IMR-90 (cell line): ENCODE measurements at regions not wholly inside any gene's neighbourhood (a gene's known extent, or its start where the extent isn't known, plus 50 kb on each side); places are given as distances from the start of the nearest gene placed in this dataset.

ENCODE experiments used
- ATAC-seq: fragments of 200-7000 bp; cut with Tn5 transposase; 2 replicates; pipeline ENCODE4 v1.9.1; 2020; ENCODE audit warnings: low read depth, mild to moderate bottlenecking, moderate library complexity
- BruUV-seq: library from RNA; stranded (reverse); fragments of 400-500 nt; replicated peaks from 2 replicates; lab custom pipeline; 2021; lab: Mats Ljungman, UMichigan
- CTCF ChIA-PET: fragments of 300-600 bp; formaldehyde crosslinking; extraction: SDS; loops from one replicate; lab custom pipeline; 2021; ENCODE audit warnings: antibody characterized with exemption; lab: Yijun Ruan, JAX
- POLR2A ChIA-PET: fragments of 300-600 bp; sonication (Branson Sonifier 250); formaldehyde crosslinking; loops from one replicate; lab custom pipeline; 2022; ENCODE audit warnings: antibody characterized with exemption; ENCODE audit not compliant: unreplicated experiment; lab: Charles Lee
- DNase-seq: peaks from one replicate; pipeline ENCODE4 v3.0.0; 2013
- H2AFZ ChIP-seq: replicated peaks from 2 replicates; pipeline ENCODE3; 2013; ENCODE audit warnings: low read length, mild to moderate bottlenecking; ENCODE audit not compliant: poor library complexity
- H2AK5ac ChIP-seq: 2 replicates; pipeline ENCODE4 v1.6.1; 2013; ENCODE audit warnings: low read depth, low read length, inconsistent platforms
- H2AK9ac ChIP-seq: replicated peaks from 2 replicates; pipeline ENCODE3; 2013; ENCODE audit warnings: mild to moderate bottlenecking, low read depth, low read length, moderate library complexity; ENCODE audit not compliant: poor library complexity
- H2BK120ac ChIP-seq: 2 replicates; pipeline ENCODE4 v1.6.1; 2013; ENCODE audit warnings: low read depth, low read length, inconsistent platforms
- H2BK15ac ChIP-seq: 3 replicates; pipeline ENCODE4 v1.6.1; 2013; ENCODE audit warnings: low read depth, low read length, inconsistent platforms
- H2BK20ac ChIP-seq: 2 replicates; pipeline ENCODE4 v1.6.1; 2013; ENCODE audit warnings: low read depth, mild to moderate bottlenecking, inconsistent platforms, low read length, moderate library complexity
- H2BK5ac ChIP-seq: 2 replicates; pipeline ENCODE4 v1.6.1; 2013; ENCODE audit warnings: mild to moderate bottlenecking, low read depth, low read length, inconsistent platforms; ENCODE audit not compliant: poor library complexity, severe bottlenecking
- H3K14ac ChIP-seq: replicated peaks from 2 replicates; pipeline ENCODE4 v1.6.1; 2013; ENCODE audit warnings: low read depth, low read length, inconsistent platforms
- H3K18ac ChIP-seq: 2 replicates; pipeline ENCODE4 v1.6.1; 2013; ENCODE audit warnings: low read depth, low read length, control low read depth
- H3K23ac ChIP-seq: 2 replicates; pipeline ENCODE4 v1.6.1; 2013; ENCODE audit warnings: low read depth, low read length, inconsistent platforms
- H3K27ac ChIP-seq: 2 replicates; pipeline ENCODE4 v1.5.1; 2013; ENCODE audit warnings: mild to moderate bottlenecking, control low read depth, low read length; ENCODE audit not compliant: insufficient read depth
- H3K27me3 ChIP-seq: 2 replicates; pipeline ENCODE4 v1.6.1; 2013; ENCODE audit warnings: low read length; ENCODE audit not compliant: control insufficient read depth, insufficient read depth
- H3K36me3 ChIP-seq: 2 replicates; pipeline ENCODE4 v1.6.1; 2013; ENCODE audit warnings: low read length, mixed read lengths; ENCODE audit not compliant: control insufficient read depth, insufficient read depth
- H3K4ac ChIP-seq: 2 replicates; pipeline ENCODE4 v1.6.1; 2013; ENCODE audit warnings: low read depth, low read length, inconsistent platforms
- H3K4me1 ChIP-seq: 2 replicates; pipeline ENCODE4 v1.6.1; 2013; ENCODE audit warnings: low read length, mixed read lengths; ENCODE audit not compliant: control insufficient read depth, insufficient read depth
- H3K4me2 ChIP-seq: 2 replicates; pipeline ENCODE4 v1.6.1; 2013; ENCODE audit warnings: low read depth, mild to moderate bottlenecking, control low read depth, low read length, moderate library complexity
- H3K4me3 ChIP-seq: 2 replicates; pipeline ENCODE4 v1.5.1; 2013; ENCODE audit warnings: low read depth, mild to moderate bottlenecking, control low read depth, low read length, moderate library complexity; ENCODE audit not compliant: insufficient read depth
- H3K56ac ChIP-seq: 2 replicates; pipeline ENCODE4 v1.6.1; 2013; ENCODE audit warnings: low read length, inconsistent platforms; ENCODE audit not compliant: insufficient read depth; ENCODE audit errors: extremely low read depth
- H3K79me1 ChIP-seq, 2 experiments: 2 replicates each; pipeline ENCODE4 v1.6.1; 2013; ENCODE audit warnings: low read length in 2 of 2, inconsistent platforms in 1 of 2, low read depth in 1 of 2
- H3K9ac ChIP-seq: 2 replicates; pipeline ENCODE4 v1.6.1; 2013; ENCODE audit warnings: low read depth, low read length, control low read depth
- H3K9me1 ChIP-seq: 2 replicates; pipeline ENCODE4 v1.6.1; 2013; ENCODE audit warnings: low read length, inconsistent platforms; ENCODE audit not compliant: insufficient read depth
- H3K9me3 ChIP-seq: 2 replicates; pipeline ENCODE4 v1.6.1; 2013; ENCODE audit warnings: low read length; ENCODE audit not compliant: control insufficient read depth, insufficient read depth
- H4K20me1 ChIP-seq: 2 replicates; pipeline ENCODE4 v1.6.1; 2013; ENCODE audit warnings: low read length, inconsistent platforms; ENCODE audit not compliant: insufficient read depth
- H4K5ac ChIP-seq: 2 replicates; pipeline ENCODE4 v1.6.1; 2013; ENCODE audit warnings: mild to moderate bottlenecking, low read depth, low read length, control low read depth
- H4K8ac ChIP-seq, 2 experiments: 2 replicates each; pipeline ENCODE4 v1.6.1; 2013; ENCODE audit warnings: low read depth in 2 of 2, low read length in 2 of 2, control low read depth in 1 of 2, inconsistent platforms in 1 of 2
- H4K91ac ChIP-seq: 2 replicates; pipeline ENCODE4 v1.6.1; 2013; ENCODE audit warnings: low read depth, low read length, inconsistent platforms; ENCODE audit not compliant: insufficient read depth
- BHLHE40 ChIP-seq: fragments of 150-350 bp; IDR thresholded peaks from 2 replicates; pipeline ENCODE4 v1.6.1; 2016; ENCODE audit warnings: mild to moderate bottlenecking, low read depth, low read length
- CEBPB ChIP-seq: IDR thresholded peaks from 2 replicates; pipeline ENCODE4 v1.6.1; 2012; ENCODE audit warnings: low read depth, low read length, improper control_type of control experiment
- CHD1 ChIP-seq: IDR thresholded peaks from 2 replicates; pipeline ENCODE4 v1.6.1; 2012; ENCODE audit warnings: low read depth, low read length, improper control_type of control experiment
- ELK1 ChIP-seq: fragments of 150-350 bp; IDR thresholded peaks from 2 replicates; pipeline ENCODE4 v1.6.1; 2016; ENCODE audit warnings: low read depth, mild to moderate bottlenecking, low read length, moderate library complexity, borderline replicate concordance
- FOS ChIP-seq: fragments of 150-350 bp; IDR thresholded peaks from 2 replicates; pipeline ENCODE4 v1.6.1; 2016; ENCODE audit warnings: low read depth, low read length
- MAFK ChIP-seq: IDR thresholded peaks from 2 replicates; pipeline ENCODE4 v1.6.1; 2012; ENCODE audit warnings: low read depth, low read length, improper control_type of control experiment
- MAZ ChIP-seq: IDR thresholded peaks from 2 replicates; pipeline ENCODE4 v1.6.1; 2012; ENCODE audit warnings: low read depth, mild to moderate bottlenecking, low read length, improper control_type of control experiment, moderate library complexity, borderline replicate concordance
- MXI1 ChIP-seq: IDR thresholded peaks from 2 replicates; pipeline ENCODE4 v1.6.1; 2012; ENCODE audit warnings: low read depth, mild to moderate bottlenecking, low read length, moderate library complexity, borderline replicate concordance
- NFE2L2 ChIP-seq: fragments of 150-350 bp; IDR thresholded peaks from 2 replicates; pipeline ENCODE4 v1.6.1; 2016; ENCODE audit warnings: low read depth, mild to moderate bottlenecking, low read length
- POLR2A ChIP-seq: IDR thresholded peaks from 2 replicates; pipeline ENCODE4 v1.6.1; 2012; ENCODE audit warnings: mild to moderate bottlenecking, low read depth, low read length
- RAD21 ChIP-seq: IDR thresholded peaks from 2 replicates; pipeline ENCODE4 v1.6.1; 2012; ENCODE audit warnings: low read length, improper control_type of control experiment
- RCOR1 ChIP-seq: IDR thresholded peaks from 2 replicates; pipeline ENCODE4 v1.6.1; 2012; ENCODE audit warnings: mild to moderate bottlenecking, low read length, improper control_type of control experiment; ENCODE audit not compliant: insufficient replicate concordance
- RFX5 ChIP-seq: IDR thresholded peaks from 2 replicates; pipeline ENCODE4 v1.8.0; 2012; ENCODE audit warnings: low read depth, mild to moderate bottlenecking, low read length, moderate library complexity
- SMC3 ChIP-seq: fragments of 150-350 bp; IDR thresholded peaks from 2 replicates; pipeline ENCODE4 v1.6.1; 2016; ENCODE audit warnings: low read depth, mild to moderate bottlenecking, antibody characterized with exemption, low read length, moderate library complexity
- dilution Hi-C: fragments of 300-500 bp; cut with HindIII; formaldehyde crosslinking; loops from one replicate; pipeline ENCODE4 v1.14.3; 2018; ENCODE audit warnings: low sequenced_read_pairs; ENCODE audit not compliant: unreplicated experiment
- in situ Hi-C: fragments of 300-500 bp; cut with MboI; formaldehyde crosslinking; loops from 3 replicates; pipeline ENCODE4 v1.14.3; 2019; ENCODE audit warnings: low sequenced_read_pairs, inconsistent platforms, mixed read lengths
- intact Hi-C: fragments of 100-400 bp; cut with micrococcal nuclease; formaldehyde crosslinking; loops from 2 replicates; pipeline ENCODE4 v1.10.0; 2022
- TF ChIP-seq, protein P1 (sequence below): conservative IDR thresholded peaks from 2 replicates; pipeline ENCODE4 v1.5.1; 2012; ENCODE audit warnings: mild to moderate bottlenecking, low read depth, low read length, improper control_type of control experiment
- TF ChIP-seq, protein P2 (sequence below): fragments of 150-350 bp; IDR thresholded peaks from 2 replicates; pipeline ENCODE4 v1.6.1; 2017; ENCODE audit warnings: mild to moderate bottlenecking, antibody characterized with exemption, low read length, low read depth

- Histone ChIP-seq H4K20me1 (no peaks in the 10 kb centered on the region), H3K27ac (no peak overlapping the region), H3K9ac (no peak overlapping the region), H2AK5ac (no peak overlapping the region), H3K36me3 (no peaks in the 10 kb centered on the region), H2BK5ac (no peak overlapping the region), H3K9me3 (no peaks in the 10 kb centered on the region; the same call in 1 of the 2 replicates), H3K9me1 (no peaks in the 10 kb centered on the region), H4K5ac (no peak overlapping the region), H3K56ac (no peak overlapping the region), H2BK120ac (no peak overlapping the region), H2BK15ac (no peak overlapping the region), H3K18ac (no peak overlapping the region), H3K4me3 (no peak overlapping the region), H4K8ac (no peak overlapping the region), H3K14ac (no peak overlapping the region), H3K4me2 (no peak overlapping the region), H3K4me1 (no peaks in the 10 kb centered on the region), H2AK9ac (no peak overlapping the region), H2AFZ (no peak overlapping the region), H4K91ac (no peak overlapping the region), H3K79me1 (no peaks in the 10 kb centered on the region), H3K27me3 (no peaks in the 10 kb centered on the region), H3K4ac (no peak overlapping the region), H3K23ac (no peak overlapping the region), H2BK20ac (no peak overlapping the region)
- ATAC-seq (no peak), DNase-seq (no peak)
- ChIA-PET POLR2A (no interaction called here), CTCF (no interaction called here)
- intact Hi-C loops = no loop called here
- no TSS peak for BruUV-seq
- dilution Hi-C loops = no loop called here
- TF ChIP-seq SMC3 = no peak
- no peak for TF ChIP-seq FOS
- no peak for TF ChIP-seq NFE2L2
- no peak for TF ChIP-seq MAZ
- TF ChIP-seq CHD1 = no peak
- TF ChIP-seq RCOR1 = no peak
- no peak for TF ChIP-seq MXI1
- TF ChIP-seq RAD21 = no peak
- TF ChIP-seq, protein P1, sequence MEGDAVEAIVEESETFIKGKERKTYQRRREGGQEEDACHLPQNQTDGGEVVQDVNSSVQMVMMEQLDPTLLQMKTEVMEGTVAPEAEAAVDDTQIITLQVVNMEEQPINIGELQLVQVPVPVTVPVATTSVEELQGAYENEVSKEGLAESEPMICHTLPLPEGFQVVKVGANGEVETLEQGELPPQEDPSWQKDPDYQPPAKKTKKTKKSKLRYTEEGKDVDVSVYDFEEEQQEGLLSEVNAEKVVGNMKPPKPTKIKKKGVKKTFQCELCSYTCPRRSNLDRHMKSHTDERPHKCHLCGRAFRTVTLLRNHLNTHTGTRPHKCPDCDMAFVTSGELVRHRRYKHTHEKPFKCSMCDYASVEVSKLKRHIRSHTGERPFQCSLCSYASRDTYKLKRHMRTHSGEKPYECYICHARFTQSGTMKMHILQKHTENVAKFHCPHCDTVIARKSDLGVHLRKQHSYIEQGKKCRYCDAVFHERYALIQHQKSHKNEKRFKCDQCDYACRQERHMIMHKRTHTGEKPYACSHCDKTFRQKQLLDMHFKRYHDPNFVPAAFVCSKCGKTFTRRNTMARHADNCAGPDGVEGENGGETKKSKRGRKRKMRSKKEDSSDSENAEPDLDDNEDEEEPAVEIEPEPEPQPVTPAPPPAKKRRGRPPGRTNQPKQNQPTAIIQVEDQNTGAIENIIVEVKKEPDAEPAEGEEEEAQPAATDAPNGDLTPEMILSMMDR = no peak
- TF ChIP-seq RFX5 = no peak
- no peak for TF ChIP-seq CEBPB
- no peak for TF ChIP-seq ELK1
- TF ChIP-seq MAFK = no peak
- no peak for TF ChIP-seq POLR2A
- TF ChIP-seq, protein P2, sequence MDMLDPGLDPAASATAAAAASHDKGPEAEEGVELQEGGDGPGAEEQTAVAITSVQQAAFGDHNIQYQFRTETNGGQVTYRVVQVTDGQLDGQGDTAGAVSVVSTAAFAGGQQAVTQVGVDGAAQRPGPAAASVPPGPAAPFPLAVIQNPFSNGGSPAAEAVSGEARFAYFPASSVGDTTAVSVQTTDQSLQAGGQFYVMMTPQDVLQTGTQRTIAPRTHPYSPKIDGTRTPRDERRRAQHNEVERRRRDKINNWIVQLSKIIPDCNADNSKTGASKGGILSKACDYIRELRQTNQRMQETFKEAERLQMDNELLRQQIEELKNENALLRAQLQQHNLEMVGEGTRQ = no peak
- TF ChIP-seq BHLHE40 = no peak
- in situ Hi-C loops = no loop called here
These were observed 732.2 kb downstream of the CBLN4 start for GRCh38 chr20:55273149-55273548.
